Left lung (tissue), 4 donors: ENCODE measurements at regions not wholly inside any gene's neighbourhood (a gene's known extent, or its start where the extent isn't known, plus 50 kb on each side); places are given as distances from the start of the nearest gene placed in this dataset.

ENCODE experiments used
- ATAC-seq: fragments of 200-7000 bp; cut with Tn5 transposase; one replicate; pipeline ENCODE4 v1.9.1; 2020; ENCODE audit warnings: moderate library complexity
- DNase-seq, 4 donors: peaks; one replicate each; pipeline ENCODE4 v3.0.0-alpha.2; 2013 to 2020
- H3K27ac ChIP-seq, 2 donors: fragments of 200-600 bp; sonication (generic) in 1 of 2; one replicate each; pipeline versions ENCODE4 v1.5.0 to v1.8.0; 2020 to 2021
- H3K27me3 ChIP-seq, 2 donors: fragments of 200-600 bp; sonication (generic) in 1 of 2; one replicate each; pipeline versions ENCODE4 v1.5.0 to v1.8.0; 2020 to 2021
- H3K36me3 ChIP-seq, 2 donors: fragments of 200-600 bp; sonication (generic) in 1 of 2; one replicate each; pipeline versions ENCODE4 v1.5.0 to v1.8.0; 2020 to 2021
- H3K4me1 ChIP-seq, 2 donors: fragments of 200-600 bp; one replicate each; pipeline ENCODE4 v1.8.0; 2021
- H3K4me3 ChIP-seq, 2 donors: fragments of 200-600 bp; sonication (generic) in 1 of 2; one replicate each; pipeline versions ENCODE4 v1.5.0 to v1.8.0; 2020 to 2021; ENCODE audit warnings: mild to moderate bottlenecking in 1 of 2
- H3K9me3 ChIP-seq, 2 donors: fragments of 200-600 bp; sonication (generic) in 1 of 2; one replicate each; pipeline versions ENCODE4 v1.5.0 to v1.8.0; 2020 to 2021
- CTCF ChIP-seq, 2 donors: fragments of 200-600 bp; sonication (generic) in 1 of 2; IDR thresholded peaks; one replicate each; pipeline versions ENCODE4 v1.5.0 to v1.8.0; 2021; ENCODE audit warnings: antibody characterized with exemption in 2 of 2
- intact Hi-C, 2 donors: fragments of 100-400 bp; cut with DNase I; formaldehyde crosslinking; loops; one replicate each; pipeline versions ENCODE4 v1.11.2 to v1.14.2; 2022
- donor health status: DM: no; HTN: yes; CAD: no.
- donor health status: DM: no; HTN: no; CAD: no.

- Histone ChIP-seq H3K36me3 (no peaks in the 10 kb centered on the region), H3K9me3 (peaks cover 0 to 3% of the 10 kb centered on the region in 2 donors), H3K27ac (no peak overlapping the region), H3K27me3 (no peaks in the 10 kb centered on the region), H3K4me3 (no peak overlapping the region), H3K4me1 (no peaks in the 10 kb centered on the region)
- no peak for DNase-seq
- intact Hi-C loops = no loop called here
- ATAC-seq = no peak
- TF ChIP-seq CTCF (IDR thresholded peaks at IDR 0.05) = no peak
These were observed 810.4 kb upstream of the SLC10A2 start for GRCh38 chr13:103876571-103876970.

GRCh38 chr13:103873725-103874124, 807.5 kb upstream of the SLC10A2 start:
- H3K4me3 ChIP-seq = no peak overlapping the region
- TF ChIP-seq CTCF (IDR thresholded peaks at IDR 0.05) = no peak
- no peaks in the 10 kb centered on the region for H3K36me3 ChIP-seq
- H3K27ac ChIP-seq = no peak overlapping the region
- no peaks in the 10 kb centered on the region for H3K27me3 ChIP-seq
- intact Hi-C loops = no loop called here
- ATAC-seq (no peak), DNase-seq (no peak)
- no peaks in the 10 kb centered on the region for H3K4me1 ChIP-seq
- peaks cover 0 to 5% of the 10 kb centered on the region in 2 donors for H3K9me3 ChIP-seq

- Histone ChIP-seq H3K9me3 (peaks cover 0 to 2% of the 10 kb centered on the region in 2 donors), H3K36me3 (no peaks in the 10 kb centered on the region), H3K4me1 (no peaks in the 10 kb centered on the region), H3K27ac (no peak overlapping the region), H3K4me3 (no peak overlapping the region), H3K27me3 (no peaks in the 10 kb centered on the region)
- intact Hi-C loops = no loop called here
- TF ChIP-seq CTCF (IDR thresholded peaks at IDR 0.05) = no peak
- no peak for DNase-seq
- ATAC-seq = no peak
These were observed 799.8 kb upstream of the SLC10A2 start for GRCh38 chr13:103866048-103866447.

- no peaks in the 10 kb centered on the region for H3K36me3 ChIP-seq
- no peaks in the 10 kb centered on the region for H3K9me3 ChIP-seq
These were observed 796.3 kb upstream of the SLC10A2 start for GRCh38 chr13:103862525-103862924.

GRCh38 chr13:103859952-103860351, 793.7 kb upstream of the SLC10A2 start:
- Histone ChIP-seq H3K27me3 (no peaks in the 10 kb centered on the region), H3K4me1 (no peaks in the 10 kb centered on the region), H3K9me3 (no peaks in the 10 kb centered on the region), H3K27ac (no peak overlapping the region), H3K4me3 (no peak overlapping the region), H3K36me3 (no peaks in the 10 kb centered on the region)
- no peak for TF ChIP-seq CTCF (IDR thresholded peaks at IDR 0.05)
- DNase-seq (no peak), ATAC-seq (no peak)
- intact Hi-C loops = no loop called here

More at GRCh38 chr13:103862525-103862924, 796.3 kb upstream of the SLC10A2 start:
- DNase-seq (no peak), ATAC-seq (no peak)
- intact Hi-C loops = no loop called here
- no peak for TF ChIP-seq CTCF (IDR thresholded peaks at IDR 0.05)
- Histone ChIP-seq H3K4me1 (no peaks in the 10 kb centered on the region), H3K4me3 (no peak overlapping the region), H3K27me3 (no peaks in the 10 kb centered on the region), H3K27ac (no peak overlapping the region)
